ENCODE measurements at regions not wholly inside any gene's neighbourhood (a gene's known extent, or its start where the extent isn't known, plus 50 kb on each side); places are given as distances from the start of the nearest gene placed in this dataset.
"Not testable (repeated sequence)": the region's sequence is repeated elsewhere in the genome, so short reads cannot be mapped to it uniquely, and the experiment has no call there.

- no peak for DNase-seq
Measured at GRCh38 chr3:161694682-161695564, 198.3 kb downstream of the OTOL1 start.

DNA sequence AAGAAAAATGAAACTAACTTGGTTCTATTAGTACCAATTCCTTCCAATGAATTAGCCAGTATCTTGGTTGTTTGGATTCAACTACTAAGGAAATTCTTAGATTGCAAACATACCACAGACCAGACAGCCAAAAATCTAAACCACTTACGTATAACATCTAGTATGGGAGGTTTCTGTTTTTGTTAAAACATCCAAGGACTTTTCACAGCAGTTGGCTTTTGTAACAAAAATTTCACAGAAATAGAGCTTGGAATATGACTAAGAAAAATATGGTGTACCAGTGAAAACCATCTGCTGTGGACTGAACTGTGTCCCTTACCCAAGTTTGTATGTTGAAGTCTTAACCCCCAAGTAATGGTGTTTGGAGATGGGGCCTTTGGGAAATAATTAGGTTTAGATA is 199.2 kb downstream of the OTOL1 start:
- no peak for DNase-seq

DNA sequence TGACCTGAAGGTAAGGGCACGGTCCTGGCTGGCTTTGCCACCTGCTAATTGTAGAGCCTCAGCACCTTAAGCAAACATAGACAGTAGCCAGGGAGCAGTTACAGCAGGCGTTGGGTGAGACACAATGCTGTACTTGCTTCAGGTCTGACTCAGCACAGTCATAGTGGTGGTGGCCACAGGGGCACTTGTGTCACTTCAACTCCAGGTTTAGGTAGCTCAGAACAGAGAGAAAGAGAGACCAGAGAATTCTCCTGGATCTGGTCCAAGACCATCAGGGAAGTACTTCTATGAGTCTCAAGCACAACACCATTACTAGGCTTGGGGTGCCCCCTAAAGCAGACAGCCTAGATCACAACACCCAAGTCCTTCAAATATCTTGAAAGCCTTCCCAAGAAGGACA is 204.4 kb downstream of the OTOL1 start:
- DNase-seq, result no peak

- DNase-seq, result not testable (repeated sequence)
Measured at GRCh38 chr3:161707253-161707652, 210.6 kb downstream of the OTOL1 start.

DNA sequence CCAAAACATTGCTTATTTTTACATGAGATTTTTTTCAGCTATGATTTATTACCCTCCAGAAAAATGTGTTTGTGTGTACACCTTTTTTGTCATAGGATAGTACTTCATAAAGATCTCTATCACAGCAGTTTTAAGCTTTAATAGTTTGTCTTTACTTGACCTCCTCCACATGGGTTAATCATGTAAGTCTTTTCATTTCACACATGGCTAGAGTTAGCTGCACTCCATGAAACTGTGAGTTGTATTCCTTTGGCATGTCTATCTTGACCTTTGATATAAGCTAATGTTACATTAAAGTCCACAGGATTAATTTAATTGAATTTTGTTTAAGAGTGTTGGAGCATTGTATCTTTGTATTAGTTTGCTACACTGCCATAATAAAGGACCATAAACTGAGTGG is 217.1 kb downstream of the OTOL1 start:
- no peak for DNase-seq

DNA sequence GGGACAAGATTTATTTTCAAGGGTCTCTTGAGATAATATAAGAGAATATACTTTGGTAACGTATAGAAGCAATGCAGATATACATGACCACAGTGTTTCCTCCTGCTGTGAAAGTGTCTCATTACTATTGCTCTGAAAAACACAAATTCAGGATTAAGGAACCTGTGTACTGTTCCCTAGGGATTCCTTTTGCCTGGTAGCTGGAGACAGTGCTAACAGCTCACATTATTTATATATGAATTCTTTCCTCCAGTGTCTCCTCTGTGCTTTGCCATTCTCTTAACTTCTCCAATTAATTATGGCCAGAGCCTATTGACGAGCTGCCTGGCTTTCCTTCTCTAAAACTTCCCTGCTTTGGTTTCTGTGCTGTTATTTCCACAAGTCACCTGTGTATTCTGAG is 235.4 kb downstream of the OTOL1 start:
- no peak for DNase-seq

DNA sequence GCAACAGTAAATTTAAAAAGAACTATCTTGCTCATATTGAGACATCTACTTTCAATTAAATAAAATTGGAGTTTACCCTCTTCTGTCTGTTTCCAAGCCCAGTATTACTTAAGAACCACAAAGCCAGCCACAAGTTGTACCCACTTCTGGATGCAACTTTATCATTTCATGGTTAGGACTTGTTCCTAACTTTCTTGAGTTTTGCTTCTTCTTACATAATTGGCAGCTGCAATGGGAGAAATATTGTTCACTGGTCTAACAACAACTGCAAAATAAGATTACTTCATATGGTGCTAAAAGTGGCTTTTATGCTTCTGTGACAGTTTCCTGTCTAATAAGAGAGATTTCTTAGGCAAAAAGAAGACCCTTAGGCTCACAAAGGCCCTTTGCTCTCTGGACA is 240.6 kb downstream of the OTOL1 start:
- DNase-seq, result no peak

GRCh38 chr3:161740421-161740820 is 243.8 kb downstream of the OTOL1 start:
- DNase-seq, result no peak

DNA sequence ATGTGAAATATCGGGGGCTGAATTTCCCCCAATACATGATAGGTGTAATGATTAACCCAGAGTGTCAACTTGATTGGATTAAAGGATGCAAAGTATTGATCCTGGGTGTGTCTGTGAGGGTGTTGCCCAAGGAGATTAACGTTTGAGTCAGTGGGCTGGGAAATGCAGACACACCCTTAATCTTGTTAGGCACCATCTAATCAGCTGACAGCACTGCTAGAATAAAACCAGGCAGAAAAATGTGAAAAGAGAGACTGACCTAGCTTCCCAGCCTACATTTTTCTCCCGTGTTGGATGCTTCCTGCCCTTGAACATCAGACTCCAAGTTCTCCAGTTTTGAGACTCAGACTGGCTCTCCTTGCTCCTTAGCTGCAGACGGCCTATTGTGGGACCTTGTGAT is 247.8 kb downstream of the OTOL1 start:
- DNase-seq, result no peak

- no peak for DNase-seq
Measured at GRCh38 chr3:161745741-161746140, 249.1 kb downstream of the OTOL1 start.

- no peak for DNase-seq
Measured at GRCh38 chr3:161748049-161748448, 251.4 kb downstream of the OTOL1 start.

GRCh38 chr3:161754420-161755053 is 257.9 kb downstream of the OTOL1 start:
- DNase-seq, result no peak

DNA sequence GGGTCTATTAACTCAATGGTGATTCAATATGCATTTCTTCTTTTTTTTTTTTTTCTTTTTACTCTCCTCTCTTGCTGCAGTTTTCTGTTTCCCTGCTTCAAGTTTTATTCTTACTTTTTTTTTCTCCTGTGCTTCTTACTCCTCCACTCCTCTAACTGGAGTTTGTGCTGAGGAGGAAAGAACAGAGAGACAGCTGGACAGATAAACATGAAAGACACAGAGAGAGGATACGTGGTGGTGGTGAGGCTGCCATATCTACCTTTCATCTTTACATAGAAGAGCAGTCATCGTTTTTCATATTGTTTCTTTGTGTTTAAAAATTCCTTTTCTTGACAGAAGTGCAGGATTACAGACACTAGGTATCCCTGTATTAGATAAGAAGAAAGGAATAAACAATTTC is 262.8 kb downstream of the OTOL1 start:
- DNase-seq, result no peak

- DNase-seq, result no peak
Measured at GRCh38 chr3:161766331-161766730, 269.7 kb downstream of the OTOL1 start.

- no peak for DNase-seq
Measured at GRCh38 chr3:161770484-161771386, 274.1 kb downstream of the OTOL1 start.

GRCh38 chr3:161781381-161781780 is 284.8 kb downstream of the OTOL1 start:
- no peak for DNase-seq

DNA sequence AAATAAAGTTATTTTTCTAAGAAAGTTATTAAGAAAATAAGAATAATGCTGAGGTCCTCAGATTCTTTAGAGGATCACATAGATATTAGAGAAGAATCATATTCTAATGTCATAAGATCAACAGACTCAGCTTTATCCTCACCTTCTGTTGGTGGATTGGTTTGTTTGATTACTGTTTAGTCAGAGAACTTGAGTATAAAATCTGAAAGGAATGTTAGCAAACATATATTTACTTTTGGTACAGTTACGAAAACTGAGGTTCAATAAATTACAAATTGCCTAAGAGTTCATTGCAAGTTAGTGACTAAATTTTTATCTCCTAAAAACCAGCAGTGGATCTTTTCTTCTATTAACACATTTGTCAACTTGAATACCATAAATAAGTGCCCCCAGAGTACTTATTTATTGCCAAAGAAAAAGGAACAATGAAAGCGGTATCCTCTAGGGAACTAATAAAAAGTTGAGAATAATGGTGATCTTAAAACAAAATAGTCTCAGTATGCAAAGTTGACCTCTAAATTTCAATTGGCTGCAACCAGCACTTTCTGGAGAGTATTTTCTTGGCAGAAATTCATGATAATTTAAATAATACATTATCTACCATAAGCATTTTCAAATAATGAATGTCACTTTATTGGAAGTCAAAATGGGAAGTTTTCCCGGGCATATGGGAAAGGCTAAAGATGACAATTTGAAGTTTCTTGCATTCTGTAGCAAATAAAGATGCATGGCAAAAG is 296.8 kb downstream of the OTOL1 start:
- no peak for DNase-seq

DNA sequence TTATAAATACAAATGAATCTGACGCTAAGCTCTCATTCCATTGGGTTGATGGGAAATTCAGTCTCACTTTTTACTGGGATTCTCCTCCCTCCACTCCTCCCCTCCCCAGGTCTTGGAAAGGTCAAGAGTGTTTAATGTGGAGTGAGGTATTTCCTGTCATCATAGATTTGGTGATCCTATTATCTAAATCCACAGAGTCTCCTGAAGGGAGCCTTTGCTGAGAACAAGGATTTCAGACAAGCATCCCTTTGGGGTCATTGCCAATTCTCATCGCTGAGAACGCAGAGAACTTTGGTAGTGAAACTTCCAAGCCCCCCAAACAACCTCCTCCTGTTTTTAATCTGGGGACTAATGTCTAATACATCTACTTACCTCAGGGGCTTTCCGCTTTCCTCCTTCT is 297.9 kb downstream of the OTOL1 start:
- no peak for DNase-seq

GRCh38 chr3:161796312-161796711 is 299.7 kb downstream of the OTOL1 start:
- no peak for DNase-seq

GRCh38 chr3:161796780-161797179 is 300.2 kb downstream of the OTOL1 start:
- DNase-seq, result no peak

DNA sequence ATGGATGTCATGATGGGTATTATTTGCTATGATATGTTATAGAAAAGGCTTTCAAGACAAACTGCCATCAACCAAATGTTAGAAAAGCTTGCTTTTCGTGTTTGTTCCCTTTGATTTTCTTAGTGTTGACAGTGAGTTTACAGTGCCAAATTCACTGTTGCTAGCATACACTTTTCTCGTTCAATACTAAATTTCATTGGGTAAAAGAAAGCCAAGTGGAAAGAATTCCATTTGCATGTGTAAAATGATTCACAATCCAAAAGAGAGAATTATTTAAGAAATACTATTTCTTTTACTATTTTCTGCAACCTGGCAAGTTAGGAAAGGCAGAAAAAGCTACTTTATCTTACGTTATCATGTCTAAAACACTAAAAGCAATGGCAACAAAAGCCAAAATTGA is 301.4 kb downstream of the OTOL1 start:
- DNase-seq, result no peak

DNA sequence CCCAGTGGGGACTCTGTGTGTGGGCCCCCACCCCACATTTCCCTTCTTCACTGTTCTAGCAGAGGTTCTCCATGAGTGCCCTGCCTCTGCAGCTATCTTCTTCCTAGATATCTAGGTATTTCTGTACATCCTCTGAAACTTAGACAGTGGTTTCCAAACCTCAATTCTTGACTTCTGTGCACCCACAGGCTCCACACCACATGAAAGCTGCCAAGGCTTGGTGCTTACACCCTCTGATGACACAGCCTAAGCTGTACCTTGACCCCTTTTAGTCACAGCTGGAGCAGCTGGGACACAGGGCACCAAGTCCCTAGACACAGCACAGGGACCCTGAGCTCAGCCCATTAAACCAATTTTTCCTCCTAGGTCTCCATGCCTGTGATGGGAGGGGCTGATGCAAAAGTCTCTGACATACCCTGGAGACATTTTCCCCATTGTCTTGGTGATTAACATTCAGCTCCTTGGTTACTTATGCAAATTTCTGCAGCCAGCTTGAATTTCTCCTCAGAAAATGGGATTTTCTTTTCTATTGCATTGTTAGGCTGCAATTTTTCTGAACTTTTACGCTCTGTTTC is 304.5 kb downstream of the OTOL1 start:
- DNase-seq, result no peak
